NCI-H2171 (cell line): ENCODE measurements at regions not wholly inside any gene's neighbourhood (a gene's known extent, or its start where the extent isn't known, plus 50 kb on each side); places are given as distances from the start of the nearest gene placed in this dataset.

Experiments
- DNase-seq: peaks from one replicate; lab custom pipeline; 2025; lab: John Stamatoyannopoulos, UW

- DNase-seq = no peak
Measured at GRCh38 chr18:6650127-6650507, 79.4 kb upstream of the ARHGAP28 start.

GRCh38 chr18:6650747-6651146 is 78.8 kb upstream of the ARHGAP28 start:
- no peak for DNase-seq

- no peak for DNase-seq
Measured at GRCh38 chr18:6652098-6652497, 77.4 kb upstream of the ARHGAP28 start.

- no peak for DNase-seq
Measured at GRCh38 chr18:6653880-6654279, 75.6 kb upstream of the ARHGAP28 start.

GRCh38 chr18:6659963-6660725 is 69.4 kb upstream of the ARHGAP28 start:
- peak; percentile 75 for DNase-seq

GRCh38 chr18:6661692-6662415 is 67.7 kb upstream of the ARHGAP28 start:
- no peak for DNase-seq

GRCh38 chr18:6666012-6666685 is 63.4 kb upstream of the ARHGAP28 start:
- no peak for DNase-seq

- DNase-seq = no peak
Measured at GRCh38 chr18:6668836-6669235, 60.7 kb upstream of the ARHGAP28 start.

- no peak for DNase-seq
Measured at GRCh38 chr18:6672821-6673308, 56.7 kb upstream of the ARHGAP28 start.

GRCh38 chr18:6677086-6677485 is 52.4 kb upstream of the ARHGAP28 start:
- DNase-seq = no peak

GRCh38 chr18:6679201-6679600 is 50.3 kb upstream of the ARHGAP28 start:
- DNase-seq = no peak
